Endometrial microvascular endothelial cells (primary cell): ENCODE measurements at regions not wholly inside any gene's neighbourhood (a gene's known extent, or its start where the extent isn't known, plus 50 kb on each side); places are given as distances from the start of the nearest gene placed in this dataset.

Experiments used
- in situ Hi-C: cut with HindIII; loops from 2 replicates; pipeline ENCODE4 v1.10.0; 2017; ENCODE audit warnings: low sequenced_read_pairs, low pct_unique_long_range_greater_than_20kb; ENCODE audit errors: inconsistent ontology term

GRCh38 chr6:139586273-139586672 is 211.8 kb upstream of the CITED2 start:
- in situ Hi-C loops: no loop called here

GRCh38 chr6:139584599-139584998 is 210.2 kb upstream of the CITED2 start:
- in situ Hi-C loops: no loop called here

- in situ Hi-C loops: no loop called here
Measured at GRCh38 chr6:139583420-139583819, 209.0 kb upstream of the CITED2 start.

GRCh38 chr6:139582956-139583355 is 208.5 kb upstream of the CITED2 start:
- in situ Hi-C loops: no loop called here

GRCh38 chr6:139581485-139581865 is 207.0 kb upstream of the CITED2 start:
- in situ Hi-C loops: no loop called here

- in situ Hi-C loops: no loop called here
Measured at GRCh38 chr6:139580592-139581484, 206.4 kb upstream of the CITED2 start.

- in situ Hi-C loops: no loop called here
Measured at GRCh38 chr6:139577763-139578604, 203.5 kb upstream of the CITED2 start.

GRCh38 chr6:139577124-139577762 is 202.8 kb upstream of the CITED2 start:
- in situ Hi-C loops: no loop called here

GRCh38 chr6:139572001-139572400 is 197.6 kb upstream of the CITED2 start:
- in situ Hi-C loops: no loop called here

- in situ Hi-C loops: no loop called here
Measured at GRCh38 chr6:139570166-139570565, 195.7 kb upstream of the CITED2 start.

GRCh38 chr6:139569566-139569965 is 195.1 kb upstream of the CITED2 start:
- in situ Hi-C loops: no loop called here

- in situ Hi-C loops: no loop called here
Measured at GRCh38 chr6:139568956-139569538, 194.6 kb upstream of the CITED2 start.

GRCh38 chr6:139568151-139568955 is 193.9 kb upstream of the CITED2 start:
- in situ Hi-C loops: no loop called here

- in situ Hi-C loops: no loop called here
Measured at GRCh38 chr6:139567095-139567494, 192.6 kb upstream of the CITED2 start.

GRCh38 chr6:139565591-139565990 is 191.1 kb upstream of the CITED2 start:
- in situ Hi-C loops: no loop called here

- in situ Hi-C loops: no loop called here
Measured at GRCh38 chr6:139557547-139557946, 183.1 kb upstream of the CITED2 start.

GRCh38 chr6:139556532-139556931 is 182.1 kb upstream of the CITED2 start:
- in situ Hi-C loops: no loop called here

- in situ Hi-C loops: no loop called here
Measured at GRCh38 chr6:139553916-139554315, 179.5 kb upstream of the CITED2 start.
